ENCODE measurements at regions not wholly inside any gene's neighbourhood (a gene's known extent, or its start where the extent isn't known, plus 50 kb on each side); places are given as distances from the start of the nearest gene placed in this dataset.
A peak's percentile ranks its signal among the peaks of the same experiment; 100 is the strongest.

GRCh38 chr4:37073226-37073840, 171.2 kb upstream of the NWD2 start:
- no TSS peak for BruUV-seq (replicated peaks)
- TF ChIP-seq, protein P1, sequence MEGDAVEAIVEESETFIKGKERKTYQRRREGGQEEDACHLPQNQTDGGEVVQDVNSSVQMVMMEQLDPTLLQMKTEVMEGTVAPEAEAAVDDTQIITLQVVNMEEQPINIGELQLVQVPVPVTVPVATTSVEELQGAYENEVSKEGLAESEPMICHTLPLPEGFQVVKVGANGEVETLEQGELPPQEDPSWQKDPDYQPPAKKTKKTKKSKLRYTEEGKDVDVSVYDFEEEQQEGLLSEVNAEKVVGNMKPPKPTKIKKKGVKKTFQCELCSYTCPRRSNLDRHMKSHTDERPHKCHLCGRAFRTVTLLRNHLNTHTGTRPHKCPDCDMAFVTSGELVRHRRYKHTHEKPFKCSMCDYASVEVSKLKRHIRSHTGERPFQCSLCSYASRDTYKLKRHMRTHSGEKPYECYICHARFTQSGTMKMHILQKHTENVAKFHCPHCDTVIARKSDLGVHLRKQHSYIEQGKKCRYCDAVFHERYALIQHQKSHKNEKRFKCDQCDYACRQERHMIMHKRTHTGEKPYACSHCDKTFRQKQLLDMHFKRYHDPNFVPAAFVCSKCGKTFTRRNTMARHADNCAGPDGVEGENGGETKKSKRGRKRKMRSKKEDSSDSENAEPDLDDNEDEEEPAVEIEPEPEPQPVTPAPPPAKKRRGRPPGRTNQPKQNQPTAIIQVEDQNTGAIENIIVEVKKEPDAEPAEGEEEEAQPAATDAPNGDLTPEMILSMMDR (IDR thresholded peaks at IDR 0.05; ENCODE audit: insufficient read depth in 1 of 2, low read depth in 1 of 2, low read length in 1 of 2, severe bottlenecking in 1 of 2, unreplicated experiment in 1 of 2), result no peak
- ChIA-PET POLR2A (no interaction called here), CTCF (no interaction called here)
- Mint-ChIP-seq H3K27ac (ENCODE audit: unreplicated experiment) (no peak overlapping the region), H3K9me3 (ENCODE audit: unreplicated experiment) (no peaks in the 10 kb centered on the region), H3K4me3 (ENCODE audit: unreplicated experiment) (peak overlapping the region; percentile 27), H3K36me3 (ENCODE audit: insufficient read depth, unreplicated experiment) (no peaks in the 10 kb centered on the region), H3K4me1 (ENCODE audit: low read depth, unreplicated experiment) (no peaks in the 10 kb centered on the region), H3K27me3 (ENCODE audit: insufficient read depth, unreplicated experiment) (no peaks in the 10 kb centered on the region)
- intact Hi-C loops (cut with micrococcal nuclease; ENCODE audit: unreplicated experiment), result no loop called here
- no peaks in the 10 kb centered on the region for H3K4me1 ChIP-seq
- DNase-seq, result no peak
- H3K9me3 ChIP-seq, result no peaks in the 10 kb centered on the region
- no peak overlapping the region for H3K4me3 ChIP-seq (ENCODE audit: low read depth, low read length)
- no peaks in the 10 kb centered on the region for H3K36me3 ChIP-seq (ENCODE audit: control insufficient read depth, insufficient read depth, low read length)
- H3K27me3 ChIP-seq (replicated peaks; ENCODE audit: control insufficient read depth, insufficient read depth, low read length), result no peaks in the 10 kb centered on the region

GRCh38 chr4:37082912-37083311, 161.6 kb upstream of the NWD2 start:
- peaks cover 24% of the 10 kb centered on the region for H3K9me3 Mint-ChIP-seq (ENCODE audit: unreplicated experiment)
- no peaks in the 10 kb centered on the region for H3K4me1 ChIP-seq
- H3K27me3 Mint-ChIP-seq (ENCODE audit: insufficient read depth, unreplicated experiment), result peaks cover 2% of the 10 kb centered on the region
- CTCF ChIA-PET, result no interaction called here
- no peaks in the 10 kb centered on the region for H3K27me3 ChIP-seq (replicated peaks; ENCODE audit: control insufficient read depth, insufficient read depth, low read length)
- TF ChIP-seq, protein P1 (IDR thresholded peaks at IDR 0.05; ENCODE audit: insufficient read depth in 1 of 2, low read depth in 1 of 2, low read length in 1 of 2, severe bottlenecking in 1 of 2, unreplicated experiment in 1 of 2), result no peak
- intact Hi-C loops (cut with micrococcal nuclease; ENCODE audit: unreplicated experiment), result no loop called here
- H3K4me3 Mint-ChIP-seq (ENCODE audit: unreplicated experiment), result no peak overlapping the region
- no peak for DNase-seq
- POLR2A ChIA-PET, result no interaction called here
- H3K36me3 ChIP-seq (ENCODE audit: control insufficient read depth, insufficient read depth, low read length), result no peaks in the 10 kb centered on the region
- no TSS peak for BruUV-seq (replicated peaks)
- H3K9me3 ChIP-seq, result no peaks in the 10 kb centered on the region
- no peak overlapping the region for H3K4me3 ChIP-seq (ENCODE audit: low read depth, low read length)
- H3K36me3 Mint-ChIP-seq (ENCODE audit: insufficient read depth, unreplicated experiment), result no peaks in the 10 kb centered on the region
- no peaks in the 10 kb centered on the region for H3K4me1 Mint-ChIP-seq (ENCODE audit: low read depth, unreplicated experiment)
- H3K27ac Mint-ChIP-seq (ENCODE audit: unreplicated experiment), result no peak overlapping the region

GRCh38 chr4:37095925-37096324, 148.6 kb upstream of the NWD2 start:
- POLR2A ChIA-PET, result no interaction called here
- H3K27ac Mint-ChIP-seq (ENCODE audit: unreplicated experiment), result no peak overlapping the region
- Histone ChIP-seq H3K36me3 (ENCODE audit: control insufficient read depth, insufficient read depth, low read length) (no peaks in the 10 kb centered on the region), H3K9me3 (no peaks in the 10 kb centered on the region), H3K27me3 (replicated peaks; ENCODE audit: control insufficient read depth, insufficient read depth, low read length) (no peaks in the 10 kb centered on the region; the same call in none of the 2 replicates), H3K4me1 (0 out of 2 replicates have a peak, but pooled peaks cover 4% of the 10 kb centered on the region), H3K4me3 (ENCODE audit: low read depth, low read length) (no peak overlapping the region)
- no peak overlapping the region for H3K4me3 Mint-ChIP-seq (ENCODE audit: unreplicated experiment)
- TF ChIP-seq, protein P1 (IDR thresholded peaks at IDR 0.05; ENCODE audit: insufficient read depth in 1 of 2, low read depth in 1 of 2, low read length in 1 of 2, severe bottlenecking in 1 of 2, unreplicated experiment in 1 of 2), result no peak
- BruUV-seq (replicated peaks), result no TSS peak
- no peaks in the 10 kb centered on the region for H3K36me3 Mint-ChIP-seq (ENCODE audit: insufficient read depth, unreplicated experiment)
- intact Hi-C loops (cut with micrococcal nuclease; ENCODE audit: unreplicated experiment), result no loop called here
- H3K27me3 Mint-ChIP-seq (ENCODE audit: insufficient read depth, unreplicated experiment), result peaks cover 8% of the 10 kb centered on the region
- no peak for DNase-seq
- CTCF ChIA-PET, result no interaction called here
- H3K9me3 Mint-ChIP-seq (ENCODE audit: unreplicated experiment), result no peaks in the 10 kb centered on the region
- peaks cover 10% of the 10 kb centered on the region for H3K4me1 Mint-ChIP-seq (ENCODE audit: low read depth, unreplicated experiment)

Measured in Caco-2 (cell line).